BLaER1 (cell line): ENCODE measurements at regions not wholly inside any gene's neighbourhood (a gene's known extent, or its start where the extent isn't known, plus 50 kb on each side); places are given as distances from the start of the nearest gene placed in this dataset.
A peak's percentile ranks its signal among the peaks of the same experiment; 100 is the strongest.
"Not testable (repeated sequence)": the region's sequence is repeated elsewhere in the genome, so short reads cannot be mapped to it uniquely, and the experiment has no call there.

Source experiments
- H3K27ac ChIP-seq: shearing (Covaris generic); formaldehyde crosslinking; 2 replicates; pipeline ENCODE4 v1.8.1; 2022
- H3K27me3 ChIP-seq: shearing (Covaris generic); formaldehyde crosslinking; 2 replicates; pipeline ENCODE4 v1.8.1; 2022
- H3K36me3 ChIP-seq: shearing (Covaris generic); formaldehyde crosslinking; 2 replicates; pipeline ENCODE4 v1.8.1; 2022
- H3K4me1 ChIP-seq: shearing (Covaris generic); formaldehyde crosslinking; 2 replicates; pipeline ENCODE4 v1.8.1; 2022
- H3K4me2 ChIP-seq: shearing (Covaris generic); formaldehyde crosslinking; 2 replicates; pipeline ENCODE4 v1.8.1; 2022
- H3K4me3 ChIP-seq: shearing (Covaris generic); formaldehyde crosslinking; 2 replicates; pipeline ENCODE4 v1.8.1; 2022
- H3K9ac ChIP-seq: shearing (Covaris generic); formaldehyde crosslinking; 2 replicates; pipeline ENCODE4 v1.8.1; 2022
- H3K9me3 ChIP-seq: shearing (Covaris generic); formaldehyde crosslinking; 2 replicates; pipeline ENCODE4 v1.8.1; 2022
- H4K20me1 ChIP-seq: shearing (Covaris generic); formaldehyde crosslinking; 2 replicates; pipeline ENCODE4 v1.8.1; 2022
- Cebpa-rat ChIP-seq: shearing (Covaris generic); IDR thresholded peaks from 2 replicates; pipeline ENCODE4 v1.8.1; 2022

DNA sequence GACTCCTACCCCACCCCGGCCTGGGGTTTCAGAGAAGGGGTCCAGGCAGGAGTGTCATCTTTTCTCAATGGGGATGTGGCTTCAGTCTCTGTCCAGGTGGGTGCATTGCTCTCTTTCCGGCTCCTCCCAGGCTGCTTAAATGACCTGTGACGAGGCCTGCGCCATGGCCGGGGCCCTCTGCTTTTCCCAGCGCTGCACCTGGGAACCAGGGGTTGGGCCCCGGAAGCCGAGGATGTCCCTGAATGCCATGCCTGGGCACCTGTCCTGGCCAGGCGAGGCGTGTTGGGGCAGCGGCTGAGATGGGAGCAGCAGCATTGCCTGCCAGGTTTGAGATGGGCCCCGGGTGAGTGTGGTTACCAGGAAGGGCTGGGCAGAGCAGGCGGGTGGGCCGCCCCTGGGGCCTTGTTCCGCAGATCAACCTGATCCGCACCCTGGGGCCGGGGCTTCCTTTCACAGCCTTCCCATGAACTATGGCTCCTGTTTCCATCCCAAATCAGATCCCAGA lies 147.4 kb downstream of the SEC14L1 start:
- Histone ChIP-seq H4K20me1 (no peaks in the 10 kb centered on the region), H3K27ac (no peak overlapping the region), H3K9me3 (no peaks in the 10 kb centered on the region), H3K4me1 (peaks cover 15% of the 10 kb centered on the region), H3K4me2 (no peak overlapping the region), H3K9ac (no peak overlapping the region), H3K36me3 (peaks cover 3% of the 10 kb centered on the region; the same call in 1 of the 2 replicates), H3K27me3 (no peaks in the 10 kb centered on the region), H3K4me3 (no peak overlapping the region)
- no peak for TF ChIP-seq Cebpa-rat

DNA sequence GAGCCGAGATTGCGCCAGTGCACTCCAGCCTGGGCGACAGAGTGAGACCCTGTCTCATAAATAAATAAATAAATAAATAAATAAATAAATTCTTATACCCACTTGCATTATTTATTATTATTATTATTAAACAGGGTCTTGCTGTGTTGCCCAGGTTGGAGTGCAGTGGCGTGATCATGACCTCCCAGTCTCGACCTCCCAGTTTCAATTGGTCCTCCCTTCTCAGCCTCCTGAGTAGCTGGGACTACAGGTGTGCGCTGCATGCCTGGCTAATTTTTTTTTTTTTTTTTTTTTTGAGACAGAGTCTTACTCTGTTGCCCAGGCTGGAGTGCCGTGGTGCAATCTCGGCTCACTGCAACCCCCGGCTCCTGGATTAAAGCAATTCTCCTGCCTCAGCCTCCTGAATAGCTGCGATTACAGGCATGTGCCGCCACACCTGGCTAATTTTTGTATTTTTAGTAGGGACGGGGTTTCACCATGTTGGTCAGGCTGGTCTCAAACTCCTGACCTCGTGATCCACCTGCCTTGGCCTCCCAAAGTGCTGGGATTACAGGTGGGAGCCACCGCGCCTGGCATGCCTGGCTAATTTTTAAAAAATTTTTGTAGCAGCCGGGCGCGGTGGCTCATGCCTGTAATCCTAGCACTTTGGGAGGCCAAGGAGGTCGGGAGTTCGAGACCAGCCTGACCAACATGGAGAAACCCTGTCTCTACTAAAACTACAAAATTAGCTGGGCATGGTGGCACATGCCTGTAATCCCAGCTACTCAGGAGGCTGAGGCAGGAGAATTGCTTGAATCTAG lies 150.2 kb downstream of the SEC14L1 start:
- not testable (repeated sequence) for H3K27me3 ChIP-seq, H3K9me3 ChIP-seq, H3K27ac ChIP-seq, H3K36me3 ChIP-seq, H3K9ac ChIP-seq, H3K4me3 ChIP-seq, H4K20me1 ChIP-seq, H3K4me2 ChIP-seq
- H3K4me1 ChIP-seq, result peaks cover 16% of the 10 kb centered on the region

DNA sequence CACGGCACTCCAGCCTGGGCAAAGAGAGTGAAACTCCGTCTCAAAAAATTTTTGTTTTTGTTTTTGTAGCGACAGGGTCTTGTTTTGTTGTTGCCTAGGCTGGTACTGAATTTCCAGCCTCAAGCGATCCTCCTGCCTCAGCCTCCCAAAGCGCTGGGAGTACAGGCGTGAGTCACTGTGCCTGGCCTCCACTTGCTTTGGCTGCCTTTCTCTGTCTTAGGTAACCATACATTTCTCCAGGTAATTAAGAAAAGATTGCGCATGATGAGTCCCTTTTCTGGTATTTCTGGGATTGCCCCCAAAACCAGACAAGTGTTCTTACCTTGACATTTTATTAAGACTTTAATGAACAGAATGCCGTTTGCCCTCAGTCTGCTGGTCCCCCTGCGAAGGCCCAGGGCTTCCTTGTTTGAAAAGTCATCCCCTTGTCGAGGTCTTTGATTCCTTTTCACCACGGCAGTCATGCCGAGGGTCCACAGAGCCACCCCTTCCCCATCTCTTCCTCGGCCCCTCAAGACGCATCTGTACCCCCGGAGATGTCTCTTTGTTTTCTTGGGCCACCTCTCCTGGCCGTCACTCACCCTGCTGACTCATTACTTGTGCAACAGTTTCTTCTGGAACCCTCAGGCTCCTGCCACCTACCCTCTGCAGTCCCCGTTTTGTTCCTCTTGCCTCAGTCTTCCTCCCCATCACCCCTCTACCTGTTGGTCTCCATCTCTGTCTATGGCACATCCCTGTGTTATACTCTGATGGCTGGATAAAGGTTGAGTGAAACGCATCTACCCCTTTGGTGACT lies 151.0 kb downstream of the SEC14L1 start:
- H3K27ac ChIP-seq, result no peak overlapping the region
- no peaks in the 10 kb centered on the region for H3K9me3 ChIP-seq
- no peak overlapping the region for H3K4me2 ChIP-seq
- H3K36me3 ChIP-seq, result peaks cover 3% of the 10 kb centered on the region; the same call in 1 of the 2 replicates
- no peak overlapping the region for H3K4me3 ChIP-seq
- H4K20me1 ChIP-seq, result no peaks in the 10 kb centered on the region
- no peak for TF ChIP-seq Cebpa-rat
- no peak overlapping the region for H3K9ac ChIP-seq
- H3K27me3 ChIP-seq, result no peaks in the 10 kb centered on the region
- peaks cover 14% of the 10 kb centered on the region for H3K4me1 ChIP-seq

DNA sequence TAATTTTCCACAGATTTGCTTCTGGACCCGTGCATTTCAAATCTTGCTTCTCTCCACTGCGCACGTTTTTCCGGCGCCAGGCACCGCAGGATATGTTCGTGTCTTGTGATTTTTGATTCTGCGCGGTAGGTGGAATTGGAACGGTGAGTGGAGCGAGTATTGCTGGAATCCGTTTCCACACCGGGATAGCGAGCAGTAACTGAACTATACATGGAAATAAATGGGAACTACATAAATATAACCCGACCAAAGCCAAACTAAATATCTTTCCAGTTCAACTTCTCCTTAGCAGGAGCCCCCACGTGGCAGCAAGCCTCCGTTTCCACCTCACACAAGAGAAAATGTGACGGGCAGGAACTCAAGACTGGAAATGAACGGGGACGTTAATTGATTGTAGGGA lies 154.0 kb downstream of the SEC14L1 start:
- no peaks in the 10 kb centered on the region for H4K20me1 ChIP-seq

DNA sequence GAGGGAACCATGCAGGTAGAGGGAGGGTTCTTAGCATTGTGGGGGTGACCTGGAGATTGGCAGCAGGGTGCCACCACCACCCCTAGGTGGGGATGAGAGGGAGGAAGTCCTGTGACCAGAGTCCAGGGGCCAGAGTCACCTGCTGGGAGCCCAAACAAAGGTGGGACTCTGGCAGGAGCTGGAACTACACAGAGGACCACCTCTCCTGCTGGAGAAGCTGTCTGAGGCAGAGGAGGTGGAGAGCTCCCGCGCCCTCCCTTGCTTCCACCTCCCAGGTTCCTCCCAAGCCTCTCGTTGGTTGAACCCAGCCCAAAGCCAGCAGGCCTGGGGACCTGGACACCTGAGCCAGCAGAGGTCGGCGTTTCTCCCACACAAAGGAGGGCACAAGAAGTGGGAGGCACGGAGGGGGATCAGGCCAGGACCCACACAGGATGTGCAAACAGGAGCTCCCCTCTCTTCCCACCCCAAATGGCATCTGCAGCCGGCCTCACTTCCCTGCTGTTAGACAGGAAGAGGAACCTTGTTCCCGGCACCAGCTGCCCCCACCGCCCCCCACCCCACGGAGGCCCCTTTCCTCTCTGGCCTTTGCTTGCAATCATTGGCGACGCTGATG lies 154.6 kb downstream of the SEC14L1 start:
- Histone ChIP-seq H4K20me1 (no peaks in the 10 kb centered on the region), H3K27me3 (no peaks in the 10 kb centered on the region), H3K27ac (no peak overlapping the region), H3K9ac (no peak overlapping the region), H3K9me3 (no peaks in the 10 kb centered on the region), H3K36me3 (peaks cover 3% of the 10 kb centered on the region; the same call in 1 of the 2 replicates), H3K4me1 (peaks cover 14% of the 10 kb centered on the region), H3K4me3 (no peak overlapping the region), H3K4me2 (peak overlapping the region; percentile 28)
- no peak for TF ChIP-seq Cebpa-rat

More for the DNA sequence above, 154.0 kb downstream of the SEC14L1 start:
- H3K4me3 ChIP-seq, result no peak overlapping the region
- H3K36me3 ChIP-seq, result peaks cover 3% of the 10 kb centered on the region; the same call in 1 of the 2 replicates
- TF ChIP-seq Cebpa-rat, result no peak
- no peak overlapping the region for H3K27ac ChIP-seq
- H3K27me3 ChIP-seq, result no peaks in the 10 kb centered on the region
- peaks cover 14% of the 10 kb centered on the region for H3K4me1 ChIP-seq
- no peaks in the 10 kb centered on the region for H3K9me3 ChIP-seq
- H3K9ac ChIP-seq, result no peak overlapping the region
- H3K4me2 ChIP-seq, result no peak overlapping the region

DNA sequence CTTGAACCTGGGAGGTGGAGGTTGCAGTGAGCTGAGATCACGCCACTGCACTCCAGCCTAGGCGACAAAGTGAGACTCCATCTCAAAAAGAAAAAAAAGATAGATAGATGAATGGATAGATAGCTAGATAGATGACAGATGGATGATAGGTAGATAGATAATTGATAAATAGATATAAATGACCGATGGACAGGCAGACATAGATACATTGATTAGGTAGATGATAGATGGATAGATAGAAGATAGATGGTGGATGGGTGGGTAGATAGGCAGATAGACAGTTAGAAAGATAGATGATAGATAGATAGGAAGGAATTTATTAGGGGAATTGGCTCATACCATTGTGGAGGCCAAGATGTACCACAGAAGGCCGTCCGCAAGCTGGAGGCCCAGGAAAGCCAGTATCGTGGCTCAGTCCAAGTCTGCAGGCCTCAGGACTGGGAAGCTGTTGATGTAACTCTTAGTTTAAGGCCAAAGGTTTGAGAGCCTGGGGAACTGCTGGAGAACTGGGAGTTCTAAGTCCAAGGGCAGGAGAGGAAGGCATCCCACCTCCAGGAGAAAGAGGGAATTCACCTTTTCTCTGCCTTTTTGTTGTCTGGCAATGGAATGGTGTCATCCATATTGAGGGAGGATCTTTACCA lies 156.1 kb downstream of the SEC14L1 start:
- peaks cover 3% of the 10 kb centered on the region; the same call in 1 of the 2 replicates for H3K36me3 ChIP-seq
- no peaks in the 10 kb centered on the region for H4K20me1 ChIP-seq
- H3K4me2 ChIP-seq, result no peak overlapping the region
- H3K4me1 ChIP-seq, result peaks cover 14% of the 10 kb centered on the region
- H3K9me3 ChIP-seq, result no peaks in the 10 kb centered on the region
- H3K4me3 ChIP-seq, result no peak overlapping the region
- no peak overlapping the region for H3K27ac ChIP-seq
- H3K9ac ChIP-seq, result no peak overlapping the region
- no peaks in the 10 kb centered on the region for H3K27me3 ChIP-seq
- no peak for TF ChIP-seq Cebpa-rat

DNA sequence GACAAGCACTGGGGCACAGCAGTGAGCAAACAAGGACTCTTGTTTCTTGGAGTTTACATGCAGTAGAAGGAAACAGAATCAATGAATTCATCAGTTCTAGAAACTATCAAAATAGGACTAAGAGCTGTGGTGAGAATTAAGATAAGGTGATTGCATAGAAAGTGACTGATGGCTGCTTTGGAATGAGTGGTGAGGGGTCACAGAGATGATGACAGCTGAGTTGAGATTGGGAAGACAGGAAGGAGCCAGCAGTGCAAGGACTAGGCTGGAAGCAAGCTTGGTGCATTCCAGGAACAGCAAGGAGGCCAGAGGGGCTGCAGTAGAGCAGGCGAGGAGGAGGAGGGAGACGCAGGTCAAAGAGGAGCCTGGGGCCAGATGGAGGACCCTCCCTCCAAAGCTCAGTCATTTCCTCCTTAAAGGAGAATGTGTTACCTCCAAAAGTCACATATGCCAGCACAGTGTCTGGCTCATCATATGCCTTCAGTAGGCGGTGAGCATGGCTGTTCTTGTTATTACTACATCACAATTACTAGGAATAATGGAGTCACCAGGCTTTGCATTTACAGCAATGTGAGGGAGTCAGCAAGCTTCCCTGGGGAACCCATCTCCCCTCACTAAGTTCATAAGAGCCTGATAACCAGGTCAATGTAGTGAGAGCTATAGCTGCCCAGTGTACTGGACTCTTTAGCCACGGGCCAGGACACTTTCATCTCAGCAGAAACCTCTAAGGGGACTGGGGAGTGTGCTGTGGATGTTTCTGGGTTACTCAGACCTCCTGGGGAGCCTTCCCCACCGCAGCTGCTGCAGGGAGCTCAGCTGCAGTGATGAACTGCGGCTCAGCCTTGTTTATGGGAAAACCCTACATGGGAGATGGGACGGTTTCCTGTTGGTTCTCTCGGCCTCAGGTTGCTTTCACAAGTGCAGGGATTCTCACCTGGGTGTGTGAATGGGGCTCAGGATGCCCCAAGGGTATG lies 157.2 kb downstream of the SEC14L1 start:
- no peak overlapping the region for H3K27ac ChIP-seq
- H3K4me3 ChIP-seq, result no peak overlapping the region

DNA sequence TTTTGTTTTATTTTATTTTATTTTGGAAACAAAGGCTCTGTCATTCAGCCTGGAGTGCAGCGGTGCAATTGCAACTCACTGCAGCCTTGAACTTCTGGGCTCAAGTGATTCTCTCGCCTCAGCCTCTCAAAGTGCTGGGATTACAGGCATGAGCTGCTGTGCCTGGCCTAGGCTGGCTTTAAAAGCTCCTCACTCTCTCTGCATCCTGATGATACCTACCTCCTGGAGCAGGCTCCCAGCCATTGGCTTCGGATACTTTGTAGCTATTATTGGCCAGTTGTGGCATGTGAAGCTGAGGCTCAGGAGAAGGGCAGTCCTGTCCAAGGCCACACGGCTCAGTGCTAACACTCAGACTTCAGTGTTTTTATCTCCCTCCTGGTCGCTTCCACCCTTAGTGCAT lies 158.0 kb downstream of the SEC14L1 start:
- H4K20me1 ChIP-seq, result no peaks in the 10 kb centered on the region
- H3K4me1 ChIP-seq, result peaks cover 14% of the 10 kb centered on the region
- TF ChIP-seq Cebpa-rat, result no peak
- H3K27ac ChIP-seq, result no peak overlapping the region
- H3K4me2 ChIP-seq, result no peak overlapping the region
- no peaks in the 10 kb centered on the region for H3K36me3 ChIP-seq
- H3K4me3 ChIP-seq, result no peak overlapping the region
- no peaks in the 10 kb centered on the region for H3K9me3 ChIP-seq
- no peaks in the 10 kb centered on the region for H3K27me3 ChIP-seq
- H3K9ac ChIP-seq, result no peak overlapping the region

More for the DNA sequence above, 157.2 kb downstream of the SEC14L1 start:
- Histone ChIP-seq H3K9me3 (no peaks in the 10 kb centered on the region), H3K36me3 (no peaks in the 10 kb centered on the region), H3K9ac (no peak overlapping the region), H3K4me1 (peaks cover 14% of the 10 kb centered on the region), H4K20me1 (no peaks in the 10 kb centered on the region), H3K4me2 (no peak overlapping the region; the same call in 1 of the 2 replicates), H3K27me3 (no peaks in the 10 kb centered on the region)
- TF ChIP-seq Cebpa-rat, result no peak
